ENCODE measurements at regions not wholly inside any gene's neighbourhood (a gene's known extent, or its start where the extent isn't known, plus 50 kb on each side); places are given as distances from the start of the nearest gene placed in this dataset.

- H3K4me3 ChIP-seq = no peak overlapping the region
- H3K27ac ChIP-seq = no peak overlapping the region
- ATAC-seq = no peak
- peaks cover 9 to 10% of the 10 kb centered on the region in 2 donors for H3K4me1 ChIP-seq
- no peaks in the 10 kb centered on the region for H3K36me3 ChIP-seq
- intact Hi-C loops (cut with DNase I; ENCODE audit: low total_unique reads) (no loop called here), in situ Hi-C loops (cut with MboI; ENCODE audit: low sequenced_read_pairs in 4 of 4) (no loop called here)
- TF ChIP-seq POLR2A (IDR thresholded peaks at IDR 0.05) = no peak
- TF ChIP-seq CTCF (IDR thresholded peaks at IDR 0.05 in 4 of 5, conservative IDR thresholded peaks at IDR 0.05 in 1 of 5) = no peak
- H3K9me3 ChIP-seq = no peaks in the 10 kb centered on the region
- H3K27me3 ChIP-seq = no peaks in the 10 kb centered on the region
- no peak for DNase-seq
Observed at GRCh38 chr6:63507096-63507495, 65.2 kb upstream of the LOC128125822 start.

GRCh38 chr6:63509652-63510352 lies 62.5 kb upstream of the LOC128125822 start:
- Histone ChIP-seq H3K4me1 (peaks cover 9 to 10% of the 10 kb centered on the region in 2 donors), H3K9me3 (no peaks in the 10 kb centered on the region), H3K36me3 (no peaks in the 10 kb centered on the region), H3K27ac (peak overlapping the region; percentile 24 to 59 (median 44)), H3K27me3 (no peaks in the 10 kb centered on the region), H3K4me3 (no peak overlapping the region)
- intact Hi-C loops (cut with DNase I; ENCODE audit: low total_unique reads) (no loop called here), in situ Hi-C loops (cut with MboI; ENCODE audit: low sequenced_read_pairs in 4 of 4) (no loop called here)
- TF ChIP-seq CTCF (IDR thresholded peaks at IDR 0.05 in 4 of 5, conservative IDR thresholded peaks at IDR 0.05 in 1 of 5) (no peak), POLR2A (IDR thresholded peaks at IDR 0.05) (no peak)
- peak in 1 of 2 donors; percentile 41 for DNase-seq
- peak; percentile 78 to 95 for ATAC-seq

- Histone ChIP-seq H3K4me1 (peaks cover 9 to 10% of the 10 kb centered on the region in 2 donors), H3K9me3 (no peaks in the 10 kb centered on the region), H3K36me3 (no peaks in the 10 kb centered on the region), H3K27ac (peak overlapping the region; percentile 24 to 59 (median 44)), H3K4me3 (no peak overlapping the region), H3K27me3 (no peaks in the 10 kb centered on the region)
- intact Hi-C loops (cut with DNase I; ENCODE audit: low total_unique reads) (no loop called here), in situ Hi-C loops (cut with MboI; ENCODE audit: low sequenced_read_pairs in 4 of 4) (no loop called here)
- no peak for DNase-seq
- no peak for TF ChIP-seq POLR2A (IDR thresholded peaks at IDR 0.05)
- TF ChIP-seq CTCF (IDR thresholded peaks at IDR 0.05 in 4 of 5, conservative IDR thresholded peaks at IDR 0.05 in 1 of 5) = no peak
- no peak for ATAC-seq
Observed at GRCh38 chr6:63510353-63510686, 62.0 kb upstream of the LOC128125822 start.

GRCh38 chr6:63510849-63511248 lies 61.4 kb upstream of the LOC128125822 start:
- peaks cover 9 to 10% of the 10 kb centered on the region in 2 donors for H3K4me1 ChIP-seq
- H3K9me3 ChIP-seq = no peaks in the 10 kb centered on the region
- in situ Hi-C loops (cut with MboI; ENCODE audit: low sequenced_read_pairs in 4 of 4) (no loop called here), intact Hi-C loops (cut with DNase I; ENCODE audit: low total_unique reads) (no loop called here)
- H3K4me3 ChIP-seq = no peak overlapping the region
- TF ChIP-seq CTCF (IDR thresholded peaks at IDR 0.05 in 4 of 5, conservative IDR thresholded peaks at IDR 0.05 in 1 of 5) (no peak), POLR2A (IDR thresholded peaks at IDR 0.05) (no peak)
- H3K27me3 ChIP-seq = no peaks in the 10 kb centered on the region
- H3K27ac ChIP-seq = no peak overlapping the region
- no peaks in the 10 kb centered on the region for H3K36me3 ChIP-seq
- ATAC-seq (no peak), DNase-seq (no peak)
